Trophoblast cell (in vitro differentiated cells and primary cell): ENCODE measurements at regions not wholly inside any gene's neighbourhood (a gene's known extent, or its start where the extent isn't known, plus 50 kb on each side); places are given as distances from the start of the nearest gene placed in this dataset.

Source experiments
- DNase-seq, 2 donors: peaks; one replicate each; pipeline ENCODE4 v3.0.0-alpha.2; 2016
- H2AFZ ChIP-seq: 2 replicates; pipeline ENCODE4 v1.6.1; 2013; ENCODE audit warnings: low read length, moderate library complexity, mild to moderate bottlenecking; ENCODE audit not compliant: insufficient read depth, poor library complexity
- H2AK5ac ChIP-seq: 2 replicates; pipeline ENCODE4 v1.6.1; 2013; ENCODE audit warnings: mild to moderate bottlenecking, low read length
- H2BK120ac ChIP-seq: 2 replicates; pipeline ENCODE4 v1.6.1; 2013; ENCODE audit warnings: low read length, mild to moderate bottlenecking, moderate library complexity; ENCODE audit not compliant: insufficient read depth, poor library complexity
- H2BK12ac ChIP-seq: 2 replicates; pipeline ENCODE4 v1.6.1; 2013; ENCODE audit warnings: mild to moderate bottlenecking, low read length, moderate library complexity
- H2BK5ac ChIP-seq: 2 replicates; pipeline ENCODE4 v1.6.1; 2013; ENCODE audit warnings: low read length, low read depth, moderate library complexity, mild to moderate bottlenecking; ENCODE audit not compliant: poor library complexity
- H3K14ac ChIP-seq: 2 replicates; pipeline ENCODE4 v1.6.1; 2013; ENCODE audit warnings: mild to moderate bottlenecking, low read length
- H3K18ac ChIP-seq: 2 replicates; pipeline ENCODE4 v1.6.1; 2013; ENCODE audit warnings: mild to moderate bottlenecking, low read length
- H3K23ac ChIP-seq: 2 replicates; pipeline ENCODE4 v1.6.1; 2013; ENCODE audit warnings: low read length
- H3K27ac ChIP-seq: 2 replicates; pipeline ENCODE4 v1.5.1; 2013; ENCODE audit warnings: low read depth, mild to moderate bottlenecking, inconsistent platforms, low read length, moderate library complexity
- H3K27me3 ChIP-seq: 2 replicates; pipeline ENCODE4 v1.6.1; 2013; ENCODE audit warnings: inconsistent platforms, mild to moderate bottlenecking, low read length, moderate library complexity; ENCODE audit not compliant: insufficient read depth
- H3K36me3 ChIP-seq, 2 experiments: 1 replicate in 1 of 2; 2 replicates in 1 of 2; pipeline ENCODE4 v1.6.1; 2013; ENCODE audit warnings: low read length in 2 of 2, mild to moderate bottlenecking in 2 of 2, moderate library complexity in 1 of 2; ENCODE audit not compliant: insufficient read depth in 2 of 2, control insufficient read depth in 1 of 2
- H3K4ac ChIP-seq: 2 replicates; pipeline ENCODE4 v1.6.1; 2013; ENCODE audit warnings: low read depth, mild to moderate bottlenecking, low read length, moderate library complexity
- H3K4me1 ChIP-seq, 2 experiments: 1 replicate in 1 of 2; 2 replicates in 1 of 2; pipeline ENCODE4 v1.6.1; 2013; ENCODE audit warnings: low read length in 2 of 2, mild to moderate bottlenecking in 2 of 2, moderate library complexity in 1 of 2; ENCODE audit not compliant: insufficient read depth in 2 of 2, control insufficient read depth in 1 of 2
- H3K4me2 ChIP-seq: 2 replicates; pipeline ENCODE4 v1.6.1; 2013; ENCODE audit warnings: inconsistent platforms, mild to moderate bottlenecking, low read length, moderate library complexity
- H3K4me3 ChIP-seq: 2 replicates; pipeline ENCODE4 v1.5.1; 2013; ENCODE audit warnings: mild to moderate bottlenecking, low read depth, low read length, inconsistent platforms
- H3K79me1 ChIP-seq: one replicate; pipeline ENCODE4 v1.6.1; 2013; ENCODE audit warnings: low read length
- H3K79me2 ChIP-seq: 2 replicates; pipeline ENCODE4 v1.6.1; 2013; ENCODE audit warnings: low read length, mild to moderate bottlenecking; ENCODE audit not compliant: control insufficient read depth, insufficient read depth, poor library complexity
- H3K9ac ChIP-seq: 2 replicates; pipeline ENCODE4 v1.6.1; 2013; ENCODE audit warnings: mild to moderate bottlenecking, low read length
- H3K9me3 ChIP-seq: 2 replicates; pipeline ENCODE4 v1.6.1; 2013; ENCODE audit warnings: low read depth, mild to moderate bottlenecking, control low read depth, inconsistent platforms, low read length; ENCODE audit not compliant: insufficient read depth
- H4K12ac ChIP-seq: 2 replicates; pipeline ENCODE4 v1.6.1; 2013; ENCODE audit warnings: low read depth, mild to moderate bottlenecking, low read length, moderate library complexity
- H4K8ac ChIP-seq: 2 replicates; pipeline ENCODE4 v1.6.1; 2013; ENCODE audit warnings: low read depth, mild to moderate bottlenecking, low read length, moderate library complexity
- H4K91ac ChIP-seq: one replicate; pipeline ENCODE4 v1.6.1; 2013; ENCODE audit warnings: low read depth, mild to moderate bottlenecking, low read length, moderate library complexity
- WGBS: extraction: QIAGEN DNeasy Blood & Tissue Kit; methylation state at CpG from one replicate; pipeline ENCODE4 v1.1.7; 2013; ENCODE audit warnings: missing lambda C conversion rate; ENCODE audit not compliant: insufficient read length, insufficient coverage; ENCODE audit errors: extremely low coverage; 5-methylcytosine and 5-hydroxymethylcytosine counted together

DNA sequence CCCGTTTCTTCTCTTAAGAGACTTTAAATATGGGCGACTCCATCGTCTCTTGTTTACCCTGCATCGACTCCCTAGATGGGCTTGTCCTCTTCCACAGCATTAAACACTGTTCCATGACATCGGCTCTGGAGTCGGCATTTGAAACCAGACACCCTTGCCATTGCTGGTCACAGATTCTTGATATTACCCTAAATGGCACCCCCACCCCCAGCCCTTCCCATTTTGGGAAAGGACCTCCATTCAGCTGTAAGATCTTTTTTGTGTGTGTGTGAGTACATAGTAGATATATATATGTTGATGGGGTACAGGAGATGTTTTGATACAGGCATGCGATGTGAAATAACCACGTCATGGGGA is 51.1 kb upstream of the SH3PXD2B start:
- no peak overlapping the region for H3K18ac ChIP-seq
- no peak overlapping the region for H2AFZ ChIP-seq
- no peak overlapping the region for H3K9ac ChIP-seq
- no peak overlapping the region for H3K27ac ChIP-seq
- H3K27me3 ChIP-seq, result no peaks in the 10 kb centered on the region
- no peaks in the 10 kb centered on the region for H3K4me1 ChIP-seq
- H3K4me3 ChIP-seq, result no peak overlapping the region
- no peak overlapping the region for H2BK120ac ChIP-seq
- no peaks in the 10 kb centered on the region for H3K79me1 ChIP-seq
- no peaks in the 10 kb centered on the region for H3K79me2 ChIP-seq
- H2BK5ac ChIP-seq, result no peak overlapping the region
- H2BK12ac ChIP-seq, result no peak overlapping the region
- DNase-seq, result no peak
- WGBS, result no CpG with 5 or more reads among the region's 8 CpGs
- no peaks in the 10 kb centered on the region for H3K36me3 ChIP-seq
- H4K12ac ChIP-seq, result no peak overlapping the region
- H3K23ac ChIP-seq, result no peak overlapping the region
- no peak overlapping the region for H3K4me2 ChIP-seq
- H3K4ac ChIP-seq, result no peak overlapping the region
- peaks cover 3% of the 10 kb centered on the region for H3K9me3 ChIP-seq
- no peak overlapping the region for H3K14ac ChIP-seq
- no peak overlapping the region for H4K91ac ChIP-seq
- H2AK5ac ChIP-seq, result no peak overlapping the region
- no peak overlapping the region for H4K8ac ChIP-seq

DNA sequence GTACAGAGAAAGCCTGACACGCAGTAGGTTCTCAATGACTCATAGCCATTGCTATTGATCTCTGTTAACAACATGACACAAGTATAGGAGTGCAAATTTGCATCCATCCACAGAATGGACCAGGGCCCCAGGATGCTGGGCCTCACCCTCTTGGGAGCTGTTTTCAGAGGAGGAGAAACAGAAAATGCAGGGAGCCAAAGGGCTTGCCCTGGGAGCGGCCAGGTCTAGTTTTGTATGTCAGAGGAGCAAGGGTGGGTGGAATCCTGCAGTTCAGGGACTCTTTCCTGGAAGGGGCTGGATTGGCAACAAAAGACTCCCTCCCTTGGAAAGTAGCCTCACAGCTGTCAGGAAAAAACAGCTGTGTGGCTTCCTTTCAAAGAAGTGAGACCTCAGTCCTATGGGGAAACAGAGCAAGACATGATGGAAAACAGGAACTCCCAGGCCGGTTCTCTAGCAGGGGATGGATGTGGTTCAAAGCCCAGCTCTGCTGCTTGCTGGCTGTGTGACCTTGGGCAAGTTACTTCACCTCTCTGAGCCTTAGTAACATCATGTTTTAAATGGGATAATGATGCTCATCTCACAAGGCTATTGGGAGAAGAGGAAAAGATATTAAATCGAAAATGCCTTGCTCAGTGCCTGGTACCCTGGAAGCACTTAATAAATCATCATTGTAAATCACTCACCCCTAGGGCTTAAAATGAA is 50.5 kb upstream of the SH3PXD2B start:
- Histone ChIP-seq H3K4me1 (no peaks in the 10 kb centered on the region), H4K8ac (no peak overlapping the region)
- WGBS, result no CpG with 5 or more reads among the region's 4 CpGs

DNA sequence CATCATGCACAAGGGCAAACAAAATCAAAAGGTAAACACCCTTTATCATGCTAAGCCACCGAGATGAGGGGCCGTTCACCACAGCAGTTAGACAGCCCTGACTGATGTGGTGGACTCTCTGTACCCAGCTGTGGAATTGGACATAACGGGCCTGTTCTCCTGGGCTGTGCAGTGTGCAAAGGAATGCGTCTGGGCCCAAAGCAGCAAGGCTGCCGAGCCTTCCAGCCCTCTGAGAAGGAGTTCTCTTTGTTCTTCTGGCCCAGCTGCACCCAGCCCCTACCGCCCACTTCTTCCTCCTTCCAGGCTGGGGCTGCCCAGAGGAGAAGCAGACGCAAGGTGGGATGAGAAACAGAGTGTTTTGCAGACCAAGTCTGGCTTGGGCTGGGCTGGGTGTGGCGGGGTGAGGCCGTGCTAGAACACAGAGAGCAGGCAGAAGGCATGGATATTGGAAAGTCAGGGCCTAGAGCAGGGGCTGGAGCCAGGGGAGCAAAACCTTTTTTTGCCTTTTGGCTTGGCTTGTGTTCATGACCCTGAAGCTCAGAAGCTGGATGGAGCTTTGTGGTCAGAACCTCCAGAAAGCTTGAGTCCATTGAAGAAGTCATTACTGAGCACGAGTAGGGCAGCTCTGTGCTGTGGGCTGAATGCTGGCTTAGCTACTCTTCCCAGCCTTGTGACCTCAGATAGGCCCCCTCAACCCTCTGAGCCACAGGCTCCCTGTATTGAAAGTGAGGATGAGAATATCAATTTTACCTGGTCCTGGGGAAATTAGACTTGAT is 49.8 kb upstream of the SH3PXD2B start:
- no peak overlapping the region for H2BK120ac ChIP-seq
- no peak for DNase-seq
- no peak overlapping the region for H2BK12ac ChIP-seq
- H3K27me3 ChIP-seq, result no peaks in the 10 kb centered on the region
- H2AFZ ChIP-seq, result no peak overlapping the region
- no peaks in the 10 kb centered on the region for H3K4me1 ChIP-seq
- no peak overlapping the region for H4K12ac ChIP-seq
- no peak overlapping the region for H4K8ac ChIP-seq
- H3K23ac ChIP-seq, result no peak overlapping the region
- no peak overlapping the region for H4K91ac ChIP-seq
- H2AK5ac ChIP-seq, result no peak overlapping the region
- no peak overlapping the region for H3K4ac ChIP-seq
- H3K9ac ChIP-seq, result no peak overlapping the region
- H2BK5ac ChIP-seq, result no peak overlapping the region
- WGBS, result no CpG with 5 or more reads among the region's 10 CpGs
- H3K4me3 ChIP-seq, result no peak overlapping the region
- no peaks in the 10 kb centered on the region for H3K79me1 ChIP-seq
- H3K79me2 ChIP-seq, result no peaks in the 10 kb centered on the region
- H3K9me3 ChIP-seq, result no peaks in the 10 kb centered on the region
- H3K18ac ChIP-seq, result no peak overlapping the region
- no peak overlapping the region for H3K27ac ChIP-seq
- H3K36me3 ChIP-seq, result no peaks in the 10 kb centered on the region
- no peak overlapping the region for H3K4me2 ChIP-seq
- H3K14ac ChIP-seq, result no peak overlapping the region

More for the DNA sequence above, 50.5 kb upstream of the SH3PXD2B start:
- H3K18ac ChIP-seq, result no peak overlapping the region
- no peak overlapping the region for H3K14ac ChIP-seq
- no peak overlapping the region for H4K12ac ChIP-seq
- no peak overlapping the region for H3K4ac ChIP-seq
- no peak overlapping the region for H2BK12ac ChIP-seq
- H3K4me3 ChIP-seq, result no peak overlapping the region
- no peak overlapping the region for H2AK5ac ChIP-seq
- no peaks in the 10 kb centered on the region for H3K27me3 ChIP-seq
- H3K79me2 ChIP-seq, result no peaks in the 10 kb centered on the region
- no peak overlapping the region for H3K27ac ChIP-seq
- H3K36me3 ChIP-seq, result no peaks in the 10 kb centered on the region
- H2AFZ ChIP-seq, result no peak overlapping the region
- H3K23ac ChIP-seq, result no peak overlapping the region
- H4K91ac ChIP-seq, result no peak overlapping the region
- H3K79me1 ChIP-seq, result no peaks in the 10 kb centered on the region
- peaks cover 3% of the 10 kb centered on the region for H3K9me3 ChIP-seq
- no peak overlapping the region for H2BK120ac ChIP-seq
- no peak overlapping the region for H2BK5ac ChIP-seq
- no peak overlapping the region for H3K4me2 ChIP-seq
- no peak for DNase-seq
- H3K9ac ChIP-seq, result no peak overlapping the region
